ENCODE measurements at regions not wholly inside any gene's neighbourhood (a gene's known extent, or its start where the extent isn't known, plus 50 kb on each side); places are given as distances from the start of the nearest gene placed in this dataset.

- H3K4me1 ChIP-seq (ENCODE audit: control insufficient read depth in 5 of 5, insufficient read depth in 5 of 5, low read length in 5 of 5), result no peaks in the 10 kb centered on the region
- H3K27me3 ChIP-seq (ENCODE audit: control insufficient read depth in 5 of 5, insufficient read depth in 4 of 5, low read length in 5 of 5), result no peaks in the 10 kb centered on the region
- no peak overlapping the region for H3K4me3 ChIP-seq (ENCODE audit: low read depth in 1 of 5, low read length in 5 of 5)
- H3K36me3 ChIP-seq (ENCODE audit: control insufficient read depth in 5 of 5, insufficient read depth in 5 of 5, low read length in 5 of 5), result no peaks in the 10 kb centered on the region
- no peaks in the 10 kb centered on the region for H3K9me3 ChIP-seq (ENCODE audit: control insufficient read depth in 5 of 5, low read length in 5 of 5)
- no peak overlapping the region for H3K9ac ChIP-seq (ENCODE audit: low read length in 5 of 5)
- no peak overlapping the region for H3K27ac ChIP-seq (ENCODE audit: low read depth, low read length)
These were observed 200.9 kb upstream of the EYA4 start for GRCh38 chr6:133040094-133040802.

GRCh38 chr6:133040803-133041419 is 200.2 kb upstream of the EYA4 start:
- Histone ChIP-seq H3K27me3 (ENCODE audit: control insufficient read depth in 5 of 5, insufficient read depth in 4 of 5, low read length in 5 of 5) (no peaks in the 10 kb centered on the region), H3K9ac (ENCODE audit: low read length in 5 of 5) (no peak overlapping the region), H3K36me3 (ENCODE audit: control insufficient read depth in 5 of 5, insufficient read depth in 5 of 5, low read length in 5 of 5) (no peaks in the 10 kb centered on the region), H3K27ac (ENCODE audit: low read depth, low read length) (no peak overlapping the region), H3K9me3 (ENCODE audit: control insufficient read depth in 5 of 5, low read length in 5 of 5) (no peaks in the 10 kb centered on the region), H3K4me1 (ENCODE audit: control insufficient read depth in 5 of 5, insufficient read depth in 5 of 5, low read length in 5 of 5) (no peaks in the 10 kb centered on the region), H3K4me3 (ENCODE audit: low read depth in 1 of 5, low read length in 5 of 5) (no peak overlapping the region)

- Histone ChIP-seq H3K4me3 (ENCODE audit: low read depth in 1 of 5, low read length in 5 of 5) (no peak overlapping the region), H3K9me3 (ENCODE audit: control insufficient read depth in 5 of 5, low read length in 5 of 5) (no peaks in the 10 kb centered on the region), H3K36me3 (ENCODE audit: control insufficient read depth in 5 of 5, insufficient read depth in 5 of 5, low read length in 5 of 5) (no peaks in the 10 kb centered on the region), H3K27ac (ENCODE audit: low read depth, low read length) (no peak overlapping the region), H3K27me3 (ENCODE audit: control insufficient read depth in 5 of 5, insufficient read depth in 4 of 5, low read length in 5 of 5) (no peaks in the 10 kb centered on the region), H3K4me1 (ENCODE audit: control insufficient read depth in 5 of 5, insufficient read depth in 5 of 5, low read length in 5 of 5) (no peaks in the 10 kb centered on the region), H3K9ac (ENCODE audit: low read length in 5 of 5) (no peak overlapping the region)
These were observed 198.5 kb upstream of the EYA4 start for GRCh38 chr6:133042550-133043120.

- no peaks in the 10 kb centered on the region for H3K9me3 ChIP-seq (ENCODE audit: control insufficient read depth in 5 of 5, low read length in 5 of 5)
- H3K9ac ChIP-seq (ENCODE audit: low read length in 5 of 5), result no peak overlapping the region
- no peak overlapping the region for H3K27ac ChIP-seq (ENCODE audit: low read depth, low read length)
- no peak overlapping the region for H3K4me3 ChIP-seq (ENCODE audit: low read depth in 1 of 5, low read length in 5 of 5)
- H3K4me1 ChIP-seq (ENCODE audit: control insufficient read depth in 5 of 5, insufficient read depth in 5 of 5, low read length in 5 of 5), result no peaks in the 10 kb centered on the region
- no peaks in the 10 kb centered on the region for H3K27me3 ChIP-seq (ENCODE audit: control insufficient read depth in 5 of 5, insufficient read depth in 4 of 5, low read length in 5 of 5)
- H3K36me3 ChIP-seq (ENCODE audit: control insufficient read depth in 5 of 5, insufficient read depth in 5 of 5, low read length in 5 of 5), result no peaks in the 10 kb centered on the region
These were observed 194.6 kb upstream of the EYA4 start for GRCh38 chr6:133046576-133046975.

- Histone ChIP-seq H3K9ac (ENCODE audit: low read length in 5 of 5) (no peak overlapping the region), H3K4me1 (ENCODE audit: control insufficient read depth in 5 of 5, insufficient read depth in 5 of 5, low read length in 5 of 5) (no peaks in the 10 kb centered on the region), H3K27ac (ENCODE audit: low read depth, low read length) (no peak overlapping the region), H3K36me3 (ENCODE audit: control insufficient read depth in 5 of 5, insufficient read depth in 5 of 5, low read length in 5 of 5) (no peaks in the 10 kb centered on the region), H3K27me3 (ENCODE audit: control insufficient read depth in 5 of 5, insufficient read depth in 4 of 5, low read length in 5 of 5) (no peaks in the 10 kb centered on the region), H3K4me3 (ENCODE audit: low read depth in 1 of 5, low read length in 5 of 5) (no peak overlapping the region), H3K9me3 (ENCODE audit: control insufficient read depth in 5 of 5, low read length in 5 of 5) (no peaks in the 10 kb centered on the region)
These were observed 194.0 kb upstream of the EYA4 start for GRCh38 chr6:133047065-133047665.

GRCh38 chr6:133047706-133048105 is 193.5 kb upstream of the EYA4 start:
- Histone ChIP-seq H3K36me3 (ENCODE audit: control insufficient read depth in 5 of 5, insufficient read depth in 5 of 5, low read length in 5 of 5) (no peaks in the 10 kb centered on the region), H3K27me3 (ENCODE audit: control insufficient read depth in 5 of 5, insufficient read depth in 4 of 5, low read length in 5 of 5) (no peaks in the 10 kb centered on the region), H3K27ac (ENCODE audit: low read depth, low read length) (no peak overlapping the region), H3K9me3 (ENCODE audit: control insufficient read depth in 5 of 5, low read length in 5 of 5) (no peaks in the 10 kb centered on the region), H3K9ac (ENCODE audit: low read length in 5 of 5) (no peak overlapping the region), H3K4me3 (ENCODE audit: low read depth in 1 of 5, low read length in 5 of 5) (no peak overlapping the region), H3K4me1 (ENCODE audit: control insufficient read depth in 5 of 5, insufficient read depth in 5 of 5, low read length in 5 of 5) (no peaks in the 10 kb centered on the region)

- H3K4me1 ChIP-seq (ENCODE audit: control insufficient read depth in 5 of 5, insufficient read depth in 5 of 5, low read length in 5 of 5), result no peaks in the 10 kb centered on the region
- no peaks in the 10 kb centered on the region for H3K27me3 ChIP-seq (ENCODE audit: control insufficient read depth in 5 of 5, insufficient read depth in 4 of 5, low read length in 5 of 5)
- H3K9me3 ChIP-seq (ENCODE audit: control insufficient read depth in 5 of 5, low read length in 5 of 5), result no peaks in the 10 kb centered on the region
- no peak overlapping the region for H3K9ac ChIP-seq (ENCODE audit: low read length in 5 of 5)
- H3K36me3 ChIP-seq (ENCODE audit: control insufficient read depth in 5 of 5, insufficient read depth in 5 of 5, low read length in 5 of 5), result no peaks in the 10 kb centered on the region
- H3K27ac ChIP-seq (ENCODE audit: low read depth, low read length), result no peak overlapping the region
- H3K4me3 ChIP-seq (ENCODE audit: low read depth in 1 of 5, low read length in 5 of 5), result no peak overlapping the region
These were observed 189.9 kb upstream of the EYA4 start for GRCh38 chr6:133051240-133051639.

- Histone ChIP-seq H3K4me3 (ENCODE audit: low read depth in 1 of 5, low read length in 5 of 5) (no peak overlapping the region), H3K36me3 (ENCODE audit: control insufficient read depth in 5 of 5, insufficient read depth in 5 of 5, low read length in 5 of 5) (no peaks in the 10 kb centered on the region), H3K27me3 (ENCODE audit: control insufficient read depth in 5 of 5, insufficient read depth in 4 of 5, low read length in 5 of 5) (no peaks in the 10 kb centered on the region), H3K9ac (ENCODE audit: low read length in 5 of 5) (no peak overlapping the region), H3K4me1 (ENCODE audit: control insufficient read depth in 5 of 5, insufficient read depth in 5 of 5, low read length in 5 of 5) (no peaks in the 10 kb centered on the region), H3K9me3 (ENCODE audit: control insufficient read depth in 5 of 5, low read length in 5 of 5) (no peaks in the 10 kb centered on the region), H3K27ac (ENCODE audit: low read depth, low read length) (no peak overlapping the region)
These were observed 188.7 kb upstream of the EYA4 start for GRCh38 chr6:133052465-133052864.

- Histone ChIP-seq H3K9me3 (ENCODE audit: control insufficient read depth in 5 of 5, low read length in 5 of 5) (no peaks in the 10 kb centered on the region), H3K27me3 (ENCODE audit: control insufficient read depth in 5 of 5, insufficient read depth in 4 of 5, low read length in 5 of 5) (no peaks in the 10 kb centered on the region), H3K9ac (ENCODE audit: low read length in 5 of 5) (no peak overlapping the region), H3K4me3 (ENCODE audit: low read depth in 1 of 5, low read length in 5 of 5) (no peak overlapping the region), H3K36me3 (ENCODE audit: control insufficient read depth in 5 of 5, insufficient read depth in 5 of 5, low read length in 5 of 5) (no peaks in the 10 kb centered on the region), H3K27ac (ENCODE audit: low read depth, low read length) (no peak overlapping the region), H3K4me1 (ENCODE audit: control insufficient read depth in 5 of 5, insufficient read depth in 5 of 5, low read length in 5 of 5) (no peaks in the 10 kb centered on the region)
These were observed 185.7 kb upstream of the EYA4 start for GRCh38 chr6:133055441-133055966.

- H3K27me3 ChIP-seq (ENCODE audit: control insufficient read depth in 5 of 5, insufficient read depth in 4 of 5, low read length in 5 of 5), result no peaks in the 10 kb centered on the region
- H3K36me3 ChIP-seq (ENCODE audit: control insufficient read depth in 5 of 5, insufficient read depth in 5 of 5, low read length in 5 of 5), result no peaks in the 10 kb centered on the region
- H3K4me3 ChIP-seq (ENCODE audit: low read depth in 1 of 5, low read length in 5 of 5), result no peak overlapping the region
- peaks cover 0 to 4% (median 0%) of the 10 kb centered on the region in 5 donors for H3K4me1 ChIP-seq (ENCODE audit: control insufficient read depth in 5 of 5, insufficient read depth in 5 of 5, low read length in 5 of 5)
- H3K9ac ChIP-seq (ENCODE audit: low read length in 5 of 5), result no peak overlapping the region
- H3K9me3 ChIP-seq (ENCODE audit: control insufficient read depth in 5 of 5, low read length in 5 of 5), result no peaks in the 10 kb centered on the region
- H3K27ac ChIP-seq (ENCODE audit: low read depth, low read length), result no peak overlapping the region
These were observed 183.8 kb upstream of the EYA4 start for GRCh38 chr6:133057352-133057751.

All from subcutaneous abdominal adipose tissue (tissue), 5 donors.